HPDE6-E6E7 (cell line): ENCODE measurements at regions not wholly inside any gene's neighbourhood (a gene's known extent, or its start where the extent isn't known, plus 50 kb on each side); places are given as distances from the start of the nearest gene placed in this dataset.

ENCODE experiments used
- DNase-seq: peaks from one replicate; pipeline ENCODE4 v3.0.0; 2011; ENCODE audit warnings: missing footprints; ENCODE audit errors: extremely low spot score

GRCh38 chr12:41932470-41932991 is 212.1 kb downstream of the GXYLT1 start:
- no peak for DNase-seq

- DNase-seq = no peak
Observed at GRCh38 chr12:41930866-41931437, 213.7 kb downstream of the GXYLT1 start.

- DNase-seq = no peak
Observed at GRCh38 chr12:41924111-41924510, 220.6 kb downstream of the GXYLT1 start.

GRCh38 chr12:41923351-41923750 is 221.3 kb downstream of the GXYLT1 start:
- no peak for DNase-seq

- DNase-seq = no peak
Observed at GRCh38 chr12:41920355-41920754, 224.3 kb downstream of the GXYLT1 start.

GRCh38 chr12:41919526-41920261 is 225.0 kb downstream of the GXYLT1 start:
- DNase-seq = no peak

GRCh38 chr12:41919048-41919447 is 225.6 kb downstream of the GXYLT1 start:
- no peak for DNase-seq

GRCh38 chr12:41917938-41918341 is 226.7 kb downstream of the GXYLT1 start:
- DNase-seq = no peak

- DNase-seq = no peak
Observed at GRCh38 chr12:41917181-41917580, 227.5 kb downstream of the GXYLT1 start.

GRCh38 chr12:41910578-41911320 is 233.9 kb downstream of the GXYLT1 start:
- no peak for DNase-seq

GRCh38 chr12:41908206-41908605 is 236.5 kb downstream of the GXYLT1 start:
- no peak for DNase-seq

- no peak for DNase-seq
Observed at GRCh38 chr12:41907550-41907949, 237.1 kb downstream of the GXYLT1 start.

- DNase-seq = no peak
Observed at GRCh38 chr12:41907021-41907420, 237.7 kb downstream of the GXYLT1 start.

- DNase-seq = no peak
Observed at GRCh38 chr12:41905759-41906297, 238.8 kb downstream of the GXYLT1 start.

- no peak for DNase-seq
Observed at GRCh38 chr12:41905073-41905758, 239.5 kb downstream of the GXYLT1 start.

- no peak for DNase-seq
Observed at GRCh38 chr12:41904041-41904440, 240.6 kb downstream of the GXYLT1 start.

GRCh38 chr12:41903014-41903708 is 241.5 kb downstream of the GXYLT1 start:
- DNase-seq = no peak

GRCh38 chr12:41899577-41899976 is 245.1 kb downstream of the GXYLT1 start:
- no peak for DNase-seq

GRCh38 chr12:41897593-41897992 is 247.1 kb downstream of the GXYLT1 start:
- no peak for DNase-seq

- no peak for DNase-seq
Observed at GRCh38 chr12:41893491-41893890, 251.2 kb downstream of the GXYLT1 start.

- no peak for DNase-seq
Observed at GRCh38 chr12:41892302-41892701, 252.4 kb downstream of the GXYLT1 start.
